HL-60 (cell line): ENCODE measurements at regions not wholly inside any gene's neighbourhood (a gene's known extent, or its start where the extent isn't known, plus 50 kb on each side); places are given as distances from the start of the nearest gene placed in this dataset.

Experiments used
- CTCF ChIP-seq: IDR thresholded peaks from one replicate; pipeline ENCODE4 v1.5.1; 2011; ENCODE audit warnings: low read length, control low read depth, inconsistent platforms; ENCODE audit not compliant: insufficient read depth
- POLR2AphosphoS5 ChIP-seq: IDR thresholded peaks from 2 replicates; pipeline ENCODE4 v1.6.1; 2012; ENCODE audit warnings: low read depth

- TF ChIP-seq CTCF, result no peak
- no peak for TF ChIP-seq POLR2AphosphoS5
Observed at GRCh38 chr17:31745964-31746600, 113.0 kb downstream of the COPRS start.
